Right lobe of liver (tissue), 4 donors: ENCODE measurements at regions not wholly inside any gene's neighbourhood (a gene's known extent, or its start where the extent isn't known, plus 50 kb on each side); places are given as distances from the start of the nearest gene placed in this dataset.

Experiments used
- POLR2A ChIP-seq: fragments of 450-650 bp; IDR thresholded peaks from one replicate; pipeline ENCODE4 v1.6.1; 2017; ENCODE audit warnings: antibody characterized with exemption, mild to moderate bottlenecking
- TF ChIP-seq, protein P1 (sequence below), 4 donors: fragments of 200-600 bp in 3 of 4; fragments of 450-650 bp in 1 of 4; IDR thresholded peaks; one replicate each; pipeline versions ENCODE4 v1.5.1 to v1.8.0; 2016 to 2022; ENCODE audit warnings: antibody characterized with exemption in 4 of 4, mild to moderate bottlenecking in 2 of 4
- donor health status: DM: no; HTN: no; CAD: no.
- donor health status: DM: no; HTN: no; CAD: no.
- donor health status: DM: no; HTN: yes; CAD: no.

DNA sequence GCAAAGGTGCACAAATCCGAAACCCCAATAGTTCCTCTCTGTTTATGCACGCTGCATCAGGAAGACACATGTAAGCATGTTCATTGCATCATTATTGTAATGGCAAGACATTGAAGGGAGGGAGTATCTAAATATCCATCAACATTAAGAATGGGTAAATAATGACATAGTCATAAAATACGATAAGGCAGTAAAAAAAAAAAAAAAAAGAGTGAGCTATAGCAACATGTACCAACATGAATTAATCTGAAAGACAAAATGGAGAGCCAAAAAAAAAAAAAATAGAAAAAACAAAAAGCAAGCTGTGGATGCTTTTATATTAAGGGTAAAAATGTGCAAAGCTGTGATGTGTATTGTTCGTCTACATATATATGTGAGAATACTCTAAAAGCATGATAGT lies 70.2 kb upstream of the ABLIM1 start:
- TF ChIP-seq, protein P1, sequence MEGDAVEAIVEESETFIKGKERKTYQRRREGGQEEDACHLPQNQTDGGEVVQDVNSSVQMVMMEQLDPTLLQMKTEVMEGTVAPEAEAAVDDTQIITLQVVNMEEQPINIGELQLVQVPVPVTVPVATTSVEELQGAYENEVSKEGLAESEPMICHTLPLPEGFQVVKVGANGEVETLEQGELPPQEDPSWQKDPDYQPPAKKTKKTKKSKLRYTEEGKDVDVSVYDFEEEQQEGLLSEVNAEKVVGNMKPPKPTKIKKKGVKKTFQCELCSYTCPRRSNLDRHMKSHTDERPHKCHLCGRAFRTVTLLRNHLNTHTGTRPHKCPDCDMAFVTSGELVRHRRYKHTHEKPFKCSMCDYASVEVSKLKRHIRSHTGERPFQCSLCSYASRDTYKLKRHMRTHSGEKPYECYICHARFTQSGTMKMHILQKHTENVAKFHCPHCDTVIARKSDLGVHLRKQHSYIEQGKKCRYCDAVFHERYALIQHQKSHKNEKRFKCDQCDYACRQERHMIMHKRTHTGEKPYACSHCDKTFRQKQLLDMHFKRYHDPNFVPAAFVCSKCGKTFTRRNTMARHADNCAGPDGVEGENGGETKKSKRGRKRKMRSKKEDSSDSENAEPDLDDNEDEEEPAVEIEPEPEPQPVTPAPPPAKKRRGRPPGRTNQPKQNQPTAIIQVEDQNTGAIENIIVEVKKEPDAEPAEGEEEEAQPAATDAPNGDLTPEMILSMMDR (IDR thresholded peaks at IDR 0.05) = no peak
- no peak for TF ChIP-seq POLR2A
